Gastrocnemius medialis (tissue), 4 donors: ENCODE measurements at regions not wholly inside any gene's neighbourhood (a gene's known extent, or its start where the extent isn't known, plus 50 kb on each side); places are given as distances from the start of the nearest gene placed in this dataset.
"Not testable (repeated sequence)": the region's sequence is repeated elsewhere in the genome, so short reads cannot be mapped to it uniquely, and the experiment has no call there.

Experiments
- ATAC-seq, 2 donors: fragments of 150-250 bp; one replicate each; pipeline ENCODE4 v1.9.1; 2016
- DNase-seq, 2 donors: peaks; one replicate each; pipeline ENCODE4 v3.0.0-alpha.2; 2019
- H3K27ac ChIP-seq, 4 donors: fragments of 200-600 bp; sonication (generic); 1 replicate in 1 of 4; 2 replicates in 3 of 4; pipeline ENCODE4 v1.5.1; 2016 to 2018; ENCODE audit warnings: mild to moderate bottlenecking in 2 of 4, moderate library complexity in 1 of 4
- H3K27me3 ChIP-seq, 3 donors: fragments of 200-600 bp; sonication (generic) in 2 of 3; 1 replicate in 1 of 3; 2 replicates in 2 of 3; pipeline versions ENCODE4 v1.5.1 to v1.6.0; 2016 to 2019; ENCODE audit warnings: mild to moderate bottlenecking in 1 of 3, moderate library complexity in 1 of 3
- H3K36me3 ChIP-seq, 2 donors: fragments of 200-600 bp; sonication (generic) in 1 of 2; one replicate each; pipeline ENCODE4 v1.5.1; 2017 to 2018
- H3K4me1 ChIP-seq, 2 donors: fragments of 200-600 bp; sonication (generic) in 1 of 2; one replicate each; pipeline ENCODE4 v1.5.1; 2016 to 2017; ENCODE audit warnings: mild to moderate bottlenecking in 2 of 2
- H3K4me3 ChIP-seq, 4 donors: fragments of 200-600 bp; sonication (generic) in 3 of 4; 1 replicate in 1 of 4; 2 replicates in 3 of 4; pipeline ENCODE4 v1.5.1; 2016 to 2019; ENCODE audit warnings: mild to moderate bottlenecking in 2 of 4
- H3K9me3 ChIP-seq, 3 donors: fragments of 200-600 bp; sonication (generic) in 2 of 3; 1 replicate in 1 of 3; 2 replicates in 2 of 3; pipeline ENCODE4 v1.5.1; 2016 to 2019
- POLR2A ChIP-seq, 2 donors: fragments of 450-650 bp; IDR thresholded peaks; one replicate each; pipeline ENCODE4 v1.6.1; 2017; ENCODE audit warnings: antibody characterized with exemption in 2 of 2, mild to moderate bottlenecking in 2 of 2, moderate library complexity in 2 of 2
- in situ Hi-C, 4 donors: fragments of 200-750 bp; cut with MboI; loops; one replicate each; pipeline versions ENCODE4 v1.15.0 to v1.8.0; 2017; ENCODE audit warnings: low sequenced_read_pairs in 4 of 4
- intact Hi-C: fragments of 100-400 bp; cut with DNase I; formaldehyde crosslinking; loops from one replicate; pipeline ENCODE4 v1.15.1; 2023; ENCODE audit warnings: low total_unique reads
- TF ChIP-seq, protein P1 (sequence below), 5 experiments: fragments of 450-650 bp in 3 of 5; fragments of 200-600 bp in 2 of 5; sonication (generic) in 2 of 5; IDR thresholded peaks in 4 of 5; conservative IDR thresholded peaks in 1 of 5; 1 replicate in 4 of 5; 2 replicates in 1 of 5; pipeline ENCODE4 v1.5.1; 2016 to 2019; ENCODE audit warnings: antibody characterized with exemption in 5 of 5, mild to moderate bottlenecking in 3 of 5, moderate library complexity in 3 of 5

DNA sequence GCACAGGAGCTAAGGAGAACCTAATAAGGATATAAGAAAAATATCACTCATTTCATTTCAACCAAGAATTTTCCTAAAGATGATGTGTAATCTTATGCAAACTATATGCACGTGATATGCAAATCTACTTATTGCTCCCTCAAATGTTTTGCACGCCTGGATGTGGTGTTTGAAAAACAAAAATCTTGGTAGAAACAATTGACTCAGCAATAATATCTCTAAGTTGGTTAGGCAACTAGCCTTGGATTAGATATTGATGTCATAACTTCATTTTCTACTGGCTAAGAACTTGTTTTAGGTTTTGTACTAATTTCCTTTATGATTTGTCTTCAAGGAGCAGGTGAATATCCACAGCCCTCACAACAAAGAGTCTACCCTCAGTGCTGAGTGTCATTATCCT is 164.6 kb downstream of the TM2D1 start:
- no peak overlapping the region for H3K27ac ChIP-seq
- no peak for ATAC-seq
- no peaks in the 10 kb centered on the region for H3K9me3 ChIP-seq
- intact Hi-C loops (no loop called here), in situ Hi-C loops (no loop called here)
- no peaks in the 10 kb centered on the region for H3K27me3 ChIP-seq
- H3K4me3 ChIP-seq: no peak overlapping the region
- H3K36me3 ChIP-seq: no peaks in the 10 kb centered on the region
- no peak for DNase-seq
- no peaks in the 10 kb centered on the region for H3K4me1 ChIP-seq
- TF ChIP-seq, protein P1, sequence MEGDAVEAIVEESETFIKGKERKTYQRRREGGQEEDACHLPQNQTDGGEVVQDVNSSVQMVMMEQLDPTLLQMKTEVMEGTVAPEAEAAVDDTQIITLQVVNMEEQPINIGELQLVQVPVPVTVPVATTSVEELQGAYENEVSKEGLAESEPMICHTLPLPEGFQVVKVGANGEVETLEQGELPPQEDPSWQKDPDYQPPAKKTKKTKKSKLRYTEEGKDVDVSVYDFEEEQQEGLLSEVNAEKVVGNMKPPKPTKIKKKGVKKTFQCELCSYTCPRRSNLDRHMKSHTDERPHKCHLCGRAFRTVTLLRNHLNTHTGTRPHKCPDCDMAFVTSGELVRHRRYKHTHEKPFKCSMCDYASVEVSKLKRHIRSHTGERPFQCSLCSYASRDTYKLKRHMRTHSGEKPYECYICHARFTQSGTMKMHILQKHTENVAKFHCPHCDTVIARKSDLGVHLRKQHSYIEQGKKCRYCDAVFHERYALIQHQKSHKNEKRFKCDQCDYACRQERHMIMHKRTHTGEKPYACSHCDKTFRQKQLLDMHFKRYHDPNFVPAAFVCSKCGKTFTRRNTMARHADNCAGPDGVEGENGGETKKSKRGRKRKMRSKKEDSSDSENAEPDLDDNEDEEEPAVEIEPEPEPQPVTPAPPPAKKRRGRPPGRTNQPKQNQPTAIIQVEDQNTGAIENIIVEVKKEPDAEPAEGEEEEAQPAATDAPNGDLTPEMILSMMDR (IDR thresholded peaks at IDR 0.05 in 4 of 5, conservative IDR thresholded peaks at IDR 0.05 in 1 of 5): no peak
- no peak for TF ChIP-seq POLR2A (IDR thresholded peaks at IDR 0.05)

DNA sequence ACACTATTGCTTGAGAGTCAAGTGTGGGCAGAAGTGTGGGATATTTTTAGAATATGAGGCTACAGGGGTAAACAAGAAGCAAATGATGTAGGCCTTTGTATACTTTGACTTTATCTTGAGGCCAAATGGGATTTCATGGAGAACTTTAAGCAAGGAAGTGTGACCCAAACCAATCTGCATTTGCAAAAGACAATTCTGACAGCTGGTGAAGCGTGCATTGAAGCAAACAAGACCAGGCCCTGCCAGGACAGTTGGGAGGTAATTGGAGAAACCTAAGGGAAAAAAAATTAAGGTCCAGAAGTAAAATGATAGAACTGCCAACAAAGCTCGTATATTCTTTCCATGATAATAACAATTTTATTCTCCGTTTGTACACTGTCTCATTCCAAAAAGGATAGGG is 168.3 kb downstream of the TM2D1 start:
- intact Hi-C loops: no loop called here
- H3K9me3 ChIP-seq: no peaks in the 10 kb centered on the region
- H3K4me3 ChIP-seq: no peak overlapping the region
- no peaks in the 10 kb centered on the region for H3K27me3 ChIP-seq
- ATAC-seq (no peak), DNase-seq (no peak)
- no peak overlapping the region for H3K27ac ChIP-seq
- H3K4me1 ChIP-seq: no peaks in the 10 kb centered on the region
- TF ChIP-seq POLR2A (IDR thresholded peaks at IDR 0.05): no peak
- TF ChIP-seq, protein P1 (IDR thresholded peaks at IDR 0.05 in 4 of 5, conservative IDR thresholded peaks at IDR 0.05 in 1 of 5): no peak
- in situ Hi-C loops: no loop called here
- no peaks in the 10 kb centered on the region for H3K36me3 ChIP-seq

DNA sequence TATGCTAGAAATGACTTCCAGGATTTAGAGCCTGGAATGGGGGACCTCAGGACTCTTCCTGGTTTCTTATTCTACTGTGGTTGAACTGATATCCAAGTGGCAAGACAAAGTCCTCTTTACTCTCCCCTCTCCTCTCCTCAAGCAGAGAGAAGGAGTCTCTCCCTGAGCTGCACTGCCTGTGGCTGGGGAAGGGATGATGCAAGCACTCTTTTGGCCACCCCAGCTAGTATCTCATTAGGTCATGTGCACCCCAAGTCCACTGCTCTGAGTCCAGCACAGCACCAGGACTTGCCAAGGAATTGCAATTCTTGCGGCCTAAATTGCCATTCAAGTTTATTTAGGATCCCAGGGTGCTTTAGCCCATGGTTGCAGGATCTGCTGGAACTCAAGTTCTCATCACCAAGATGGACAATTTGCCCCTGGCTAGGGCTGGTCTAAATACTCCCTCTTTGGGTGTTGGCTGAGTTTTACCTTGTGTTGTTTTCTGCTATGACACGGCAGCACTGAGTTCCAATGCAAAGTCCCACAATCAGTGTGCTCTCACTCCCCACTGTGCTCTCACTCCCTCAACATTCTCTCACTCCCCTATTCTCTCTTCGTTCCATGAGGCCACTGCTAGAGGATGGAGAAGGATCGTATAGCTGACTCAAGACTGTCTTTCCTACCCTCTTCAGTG is 172.2 kb downstream of the TM2D1 start:
- H3K36me3 ChIP-seq: no peaks in the 10 kb centered on the region
- H3K4me1 ChIP-seq: no peaks in the 10 kb centered on the region
- H3K9me3 ChIP-seq: no peaks in the 10 kb centered on the region
- no peak for DNase-seq
- H3K4me3 ChIP-seq: no peak overlapping the region
- no peak overlapping the region for H3K27ac ChIP-seq
- TF ChIP-seq, protein P1 (IDR thresholded peaks at IDR 0.05 in 4 of 5, conservative IDR thresholded peaks at IDR 0.05 in 1 of 5): no peak
- no peak for TF ChIP-seq POLR2A (IDR thresholded peaks at IDR 0.05)
- in situ Hi-C loops: no loop called here
- intact Hi-C loops: no loop called here
- no peak for ATAC-seq
- no peaks in the 10 kb centered on the region for H3K27me3 ChIP-seq

DNA sequence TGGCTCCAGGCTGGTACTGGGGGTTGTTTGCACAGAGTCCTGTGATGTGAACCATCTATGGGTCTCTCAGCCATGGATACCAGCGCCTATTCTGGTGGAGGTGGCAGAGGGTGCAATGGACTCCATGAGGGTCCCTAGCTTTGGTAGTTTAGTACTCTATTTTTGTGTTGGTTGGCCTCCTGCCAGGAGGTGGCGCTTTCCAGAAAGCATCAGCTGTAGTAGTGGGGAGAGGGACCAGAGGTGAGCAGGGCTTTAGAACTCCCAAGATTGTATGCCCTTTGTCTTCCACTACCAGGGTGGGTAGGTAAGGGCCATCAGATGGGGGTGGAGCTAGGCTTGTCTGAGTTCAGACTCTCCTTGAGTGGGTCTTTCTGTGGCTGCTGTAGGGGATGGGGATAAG is 177.6 kb downstream of the TM2D1 start:
- DNase-seq, H3K36me3 ChIP-seq, in situ Hi-C loops: not testable (repeated sequence)

DNA sequence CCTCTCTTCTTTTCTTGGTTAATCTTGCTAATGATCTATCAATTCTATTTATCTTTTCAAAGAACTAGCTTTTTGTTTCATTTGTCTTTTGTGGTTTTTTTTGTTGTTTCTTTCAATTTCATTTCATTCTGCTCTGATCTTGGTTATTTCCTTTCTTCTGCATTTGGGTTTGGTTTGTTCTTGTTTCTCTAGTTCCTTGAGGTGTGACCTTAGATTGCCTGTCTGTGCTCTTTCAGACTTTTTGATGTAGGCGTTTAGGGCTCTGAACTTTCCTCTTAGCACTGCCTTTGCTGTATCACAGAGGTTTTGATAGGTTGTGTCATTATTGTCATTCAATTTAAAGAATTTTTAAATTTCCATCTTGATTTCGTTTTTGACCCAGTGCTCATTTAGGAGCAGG is 180.1 kb downstream of the TM2D1 start:
- H3K4me1 ChIP-seq, H3K27ac ChIP-seq, H3K9me3 ChIP-seq, H3K36me3 ChIP-seq, H3K27me3 ChIP-seq, ATAC-seq, intact Hi-C loops, DNase-seq, in situ Hi-C loops, H3K4me3 ChIP-seq: not testable (repeated sequence)

More for the DNA sequence above, 177.6 kb downstream of the TM2D1 start:
- ATAC-seq, H3K27ac ChIP-seq, H3K27me3 ChIP-seq, H3K4me1 ChIP-seq, H3K9me3 ChIP-seq, H3K4me3 ChIP-seq, intact Hi-C loops: not testable (repeated sequence)

DNA sequence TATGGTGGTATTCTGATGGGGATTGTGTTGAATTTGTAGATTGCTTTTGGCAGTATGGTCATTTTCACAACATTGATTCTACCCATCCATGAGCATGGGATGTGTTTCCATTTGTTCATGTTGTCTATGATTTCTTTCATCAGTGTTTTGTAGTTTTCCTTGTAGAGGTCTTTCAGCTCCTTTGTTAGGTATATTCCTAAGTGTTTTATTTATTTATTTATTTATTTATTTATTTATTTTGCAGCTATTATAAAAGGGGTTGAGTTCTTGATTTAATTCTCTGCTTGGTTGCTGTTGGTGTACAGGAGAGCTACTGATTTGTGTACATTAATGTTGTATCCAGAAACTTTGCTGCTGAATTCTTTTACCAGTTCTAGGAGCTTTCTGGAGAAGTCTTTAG is 181.4 kb downstream of the TM2D1 start:
- H3K4me1 ChIP-seq, intact Hi-C loops, H3K27me3 ChIP-seq, H3K9me3 ChIP-seq, H3K36me3 ChIP-seq, DNase-seq, H3K4me3 ChIP-seq, ATAC-seq, in situ Hi-C loops, H3K27ac ChIP-seq: not testable (repeated sequence)
